COLO668 (cell line): ENCODE measurements at regions not wholly inside any gene's neighbourhood (a gene's known extent, or its start where the extent isn't known, plus 50 kb on each side); places are given as distances from the start of the nearest gene placed in this dataset.

ENCODE experiments used
- DNase-seq: peaks from one replicate; lab custom pipeline; 2025; ENCODE audit not compliant: unreplicated experiment; lab: John Stamatoyannopoulos, UW

- DNase-seq, result no peak
Measured at GRCh38 chr20:57860576-57860975, 150.8 kb upstream of the PMEPA1 start.

- no peak for DNase-seq
Measured at GRCh38 chr20:57857969-57858368, 148.2 kb upstream of the PMEPA1 start.

- DNase-seq, result no peak
Measured at GRCh38 chr20:57857118-57857517, 147.3 kb upstream of the PMEPA1 start.

- no peak for DNase-seq
Measured at GRCh38 chr20:57856658-57857057, 146.8 kb upstream of the PMEPA1 start.

- no peak for DNase-seq
Measured at GRCh38 chr20:57851796-57852195, 142.0 kb upstream of the PMEPA1 start.

GRCh38 chr20:57851025-57851682, 141.3 kb upstream of the PMEPA1 start:
- no peak for DNase-seq

- DNase-seq, result no peak
Measured at GRCh38 chr20:57849521-57850215, 139.9 kb upstream of the PMEPA1 start.

GRCh38 chr20:57849121-57849520, 139.3 kb upstream of the PMEPA1 start:
- DNase-seq, result no peak

- DNase-seq, result no peak
Measured at GRCh38 chr20:57848282-57848681, 138.5 kb upstream of the PMEPA1 start.

- no peak for DNase-seq
Measured at GRCh38 chr20:57847104-57847503, 137.3 kb upstream of the PMEPA1 start.

- DNase-seq, result no peak
Measured at GRCh38 chr20:57844626-57845596, 135.1 kb upstream of the PMEPA1 start.

GRCh38 chr20:57843941-57844625, 134.3 kb upstream of the PMEPA1 start:
- DNase-seq, result no peak

- no peak for DNase-seq
Measured at GRCh38 chr20:57842720-57843119, 132.9 kb upstream of the PMEPA1 start.

GRCh38 chr20:57841297-57841866, 131.6 kb upstream of the PMEPA1 start:
- no peak for DNase-seq

- no peak for DNase-seq
Measured at GRCh38 chr20:57840504-57841296, 130.9 kb upstream of the PMEPA1 start.

- DNase-seq, result no peak
Measured at GRCh38 chr20:57840066-57840465, 130.3 kb upstream of the PMEPA1 start.

GRCh38 chr20:57838670-57839151, 128.9 kb upstream of the PMEPA1 start:
- DNase-seq, result no peak

GRCh38 chr20:57837208-57838035, 127.6 kb upstream of the PMEPA1 start:
- DNase-seq, result no peak
